IPS-15b (cell line): ENCODE measurements at regions not wholly inside any gene's neighbourhood (a gene's known extent, or its start where the extent isn't known, plus 50 kb on each side); places are given as distances from the start of the nearest gene placed in this dataset.

Experiments
- H3K27me3 ChIP-seq: one replicate; pipeline ENCODE4 v1.6.1; 2013; ENCODE audit warnings: low read length; ENCODE audit not compliant: control insufficient read depth, insufficient read depth
- H3K36me3 ChIP-seq: one replicate; pipeline ENCODE4 v1.6.1; 2013; ENCODE audit warnings: low read length; ENCODE audit not compliant: control insufficient read depth, insufficient read depth
- H3K4me1 ChIP-seq: one replicate; pipeline ENCODE4 v1.6.1; 2013; ENCODE audit warnings: mild to moderate bottlenecking, low read length; ENCODE audit not compliant: control insufficient read depth, insufficient read depth
- H3K4me3 ChIP-seq: one replicate; pipeline ENCODE4 v1.5.1; 2013; ENCODE audit warnings: low read depth, low read length
- H3K9ac ChIP-seq: one replicate; pipeline ENCODE4 v1.6.1; 2013; ENCODE audit warnings: low read depth, mild to moderate bottlenecking, low read length
- H3K9me3 ChIP-seq: one replicate; pipeline ENCODE4 v1.6.1; 2013; ENCODE audit warnings: mild to moderate bottlenecking, low read length; ENCODE audit not compliant: control insufficient read depth, insufficient read depth

DNA sequence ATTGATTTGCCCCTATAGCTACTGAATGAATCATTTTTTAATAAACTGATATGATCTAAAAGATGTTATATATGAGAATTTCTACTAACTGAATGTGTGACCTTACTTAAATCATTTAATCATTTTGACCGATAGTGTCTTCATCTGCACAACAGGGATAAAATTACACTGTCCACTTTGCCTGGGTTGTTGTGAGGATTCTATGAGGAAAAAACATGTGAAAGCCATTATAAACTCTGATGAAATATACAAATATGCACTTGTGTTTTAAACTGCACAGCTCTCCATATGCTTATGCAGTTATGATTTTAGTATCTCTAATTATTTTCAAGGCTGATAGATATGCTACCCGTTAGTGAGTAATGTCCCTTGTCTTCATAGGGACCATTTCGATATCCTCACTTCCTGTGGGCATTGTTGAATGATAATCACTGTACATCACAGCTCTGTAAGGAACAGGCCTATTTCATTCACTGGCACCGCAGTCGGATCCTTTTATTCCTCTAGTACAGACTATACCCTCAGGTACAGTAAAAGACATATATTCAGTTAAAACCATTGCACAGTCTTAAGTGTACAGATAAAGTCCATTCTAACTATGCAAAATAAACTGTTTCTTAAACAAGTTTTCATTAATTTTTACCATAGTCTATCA, 88.7 kb upstream of the RAP1B start:
- no peaks in the 10 kb centered on the region for H3K4me1 ChIP-seq
- H3K9me3 ChIP-seq, result peaks cover 3% of the 10 kb centered on the region
- H3K27me3 ChIP-seq, result no peaks in the 10 kb centered on the region
- H3K36me3 ChIP-seq, result no peaks in the 10 kb centered on the region
- H3K9ac ChIP-seq, result no peak overlapping the region
- no peak overlapping the region for H3K4me3 ChIP-seq

DNA sequence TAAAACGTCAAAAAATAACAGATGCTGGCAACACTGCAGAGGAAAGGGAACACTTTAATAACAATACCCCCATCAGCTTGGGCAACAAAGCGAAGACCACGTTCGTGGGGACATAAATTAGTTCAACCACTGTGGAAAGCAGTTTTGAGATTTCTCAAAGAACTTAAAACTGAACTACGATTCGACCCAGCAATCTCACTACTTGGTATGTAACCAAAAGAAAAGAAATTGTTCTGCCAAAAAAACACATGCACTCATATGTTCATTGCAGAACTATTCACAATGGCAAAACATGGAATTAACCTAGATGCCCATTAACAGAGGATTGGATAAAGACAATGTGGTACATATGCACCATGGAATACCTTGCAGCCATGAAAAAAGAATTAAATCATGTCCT, 81.2 kb upstream of the RAP1B start:
- H3K27me3 ChIP-seq, result no peaks in the 10 kb centered on the region
- H3K36me3 ChIP-seq, result no peaks in the 10 kb centered on the region
- H3K4me3 ChIP-seq, result no peak overlapping the region
- no peak overlapping the region for H3K9ac ChIP-seq
- H3K9me3 ChIP-seq, result peaks cover 3% of the 10 kb centered on the region
- H3K4me1 ChIP-seq, result no peaks in the 10 kb centered on the region

DNA sequence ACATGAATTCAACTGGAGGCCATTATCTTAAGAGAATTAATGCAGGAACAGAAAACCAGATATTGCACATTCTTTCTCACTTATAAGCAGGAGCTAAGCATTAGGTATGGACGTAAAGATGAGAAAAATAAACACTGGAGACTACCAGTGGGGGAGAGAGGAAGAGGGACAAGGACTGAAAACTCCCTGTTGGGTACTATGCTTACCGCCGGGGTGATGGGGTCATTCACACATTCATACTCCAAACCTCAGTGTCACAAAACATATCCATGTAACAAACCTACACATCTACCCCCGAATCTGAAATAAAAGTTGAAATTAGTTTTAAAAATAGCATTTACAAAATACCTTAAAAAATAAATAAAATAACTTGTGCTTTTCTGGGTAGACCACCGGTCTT, 80.8 kb upstream of the RAP1B start:
- Histone ChIP-seq H3K36me3 (no peaks in the 10 kb centered on the region), H3K4me3 (no peak overlapping the region), H3K9me3 (peaks cover 3% of the 10 kb centered on the region), H3K27me3 (no peaks in the 10 kb centered on the region), H3K9ac (no peak overlapping the region), H3K4me1 (no peaks in the 10 kb centered on the region)

DNA sequence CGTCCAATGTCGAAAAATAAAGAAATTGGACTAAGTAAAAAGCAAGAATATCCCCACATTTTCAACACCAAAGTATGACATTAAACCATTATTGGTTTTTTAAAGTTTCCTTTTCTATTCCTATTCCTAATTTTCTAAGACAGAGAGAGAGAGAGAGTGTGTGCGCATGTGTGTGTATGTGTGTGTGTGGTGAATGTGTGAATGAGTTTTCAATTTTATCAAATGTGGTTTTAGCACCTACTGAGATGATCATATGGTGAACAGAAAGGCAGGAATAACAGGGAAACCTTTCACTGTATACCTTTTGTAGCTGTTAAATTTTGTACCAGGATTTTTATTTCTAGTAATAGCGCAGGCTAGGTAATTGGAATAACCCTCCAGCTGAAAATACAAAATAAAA, 80.4 kb upstream of the RAP1B start:
- H3K27me3 ChIP-seq, result no peaks in the 10 kb centered on the region
- H3K9me3 ChIP-seq, result peaks cover 3% of the 10 kb centered on the region
- no peaks in the 10 kb centered on the region for H3K36me3 ChIP-seq
- no peak overlapping the region for H3K4me3 ChIP-seq
- H3K9ac ChIP-seq, result no peak overlapping the region
- no peaks in the 10 kb centered on the region for H3K4me1 ChIP-seq

DNA sequence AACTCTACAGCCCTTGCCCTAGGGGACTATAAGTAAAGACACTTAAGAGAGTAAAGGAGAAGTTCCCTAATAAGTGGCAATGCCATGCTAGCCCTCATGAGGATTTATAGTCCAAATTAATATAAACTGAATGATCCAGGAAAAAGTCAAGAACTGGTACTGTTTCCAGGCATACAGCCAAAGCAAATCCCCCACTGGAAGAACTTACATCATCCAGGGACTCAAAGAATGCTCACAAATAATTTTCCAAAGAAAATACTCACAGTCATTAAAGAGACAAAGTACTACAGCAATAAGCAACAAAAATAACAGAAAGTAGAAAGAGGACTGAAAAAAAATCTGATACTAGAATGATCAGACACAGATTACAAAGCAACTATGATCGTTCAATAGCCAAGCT, 79.7 kb upstream of the RAP1B start:
- Histone ChIP-seq H3K36me3 (no peaks in the 10 kb centered on the region), H3K27me3 (no peaks in the 10 kb centered on the region), H3K9ac (no peak overlapping the region), H3K4me3 (no peak overlapping the region), H3K4me1 (no peaks in the 10 kb centered on the region), H3K9me3 (no peaks in the 10 kb centered on the region)

DNA sequence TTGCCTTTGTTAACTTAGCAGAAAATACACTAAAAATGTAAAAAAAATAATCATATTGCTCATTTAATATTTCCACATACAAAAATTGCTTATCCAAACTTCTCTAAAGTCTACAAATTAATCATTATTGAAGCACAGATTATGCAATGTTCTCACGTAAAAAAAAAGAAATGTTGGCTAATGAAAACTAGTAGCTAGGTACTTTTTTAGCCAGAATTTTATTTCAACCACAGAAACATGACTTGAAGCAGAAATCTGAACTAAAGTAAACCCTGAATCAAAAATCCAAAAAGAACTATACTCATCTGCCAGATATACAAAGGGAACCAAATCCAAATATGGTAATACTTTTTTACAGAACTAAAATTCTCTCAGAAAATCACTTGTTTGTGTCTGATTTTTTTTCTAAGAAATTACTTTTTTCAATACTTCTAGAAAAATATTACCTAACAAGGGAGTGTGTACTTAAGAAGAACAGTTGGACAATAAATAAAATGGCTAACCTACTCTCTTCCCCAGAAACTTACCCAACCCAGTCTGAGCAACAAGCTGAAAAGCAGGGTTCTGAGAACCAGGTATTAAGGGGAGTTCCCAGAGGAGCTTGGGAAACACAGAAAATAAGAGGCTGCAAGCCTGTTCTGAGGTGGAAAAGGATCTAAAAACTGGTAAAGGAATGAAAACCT, 78.4 kb upstream of the RAP1B start:
- H3K27me3 ChIP-seq, result no peaks in the 10 kb centered on the region

DNA sequence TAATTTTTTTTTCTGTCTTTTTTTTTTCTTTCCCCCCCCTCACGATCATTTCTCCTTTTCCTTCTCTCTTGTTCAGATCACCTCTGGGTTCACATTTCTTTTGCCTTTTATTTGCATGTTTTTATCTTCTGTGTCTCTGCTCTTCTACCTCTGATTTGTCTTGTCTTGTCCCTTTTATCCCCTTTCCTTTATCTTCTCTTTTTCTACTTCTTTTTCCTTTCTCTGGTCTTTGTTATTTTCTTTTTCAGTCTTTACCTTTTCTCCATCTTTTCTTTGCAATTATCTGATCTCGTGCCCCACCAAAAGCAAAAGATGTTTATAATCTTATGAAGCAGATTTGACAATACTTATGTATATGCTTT, 77.8 kb upstream of the RAP1B start:
- H3K4me1 ChIP-seq, result peaks cover 7% of the 10 kb centered on the region
- no peak overlapping the region for H3K4me3 ChIP-seq
- no peaks in the 10 kb centered on the region for H3K27me3 ChIP-seq
- H3K9me3 ChIP-seq, result no peaks in the 10 kb centered on the region
- no peak overlapping the region for H3K9ac ChIP-seq
- H3K36me3 ChIP-seq, result no peaks in the 10 kb centered on the region

More for the DNA sequence above, 78.4 kb upstream of the RAP1B start:
- Histone ChIP-seq H3K4me3 (no peak overlapping the region), H3K4me1 (peaks cover 4% of the 10 kb centered on the region), H3K9ac (no peak overlapping the region), H3K9me3 (no peaks in the 10 kb centered on the region), H3K36me3 (no peaks in the 10 kb centered on the region)

DNA sequence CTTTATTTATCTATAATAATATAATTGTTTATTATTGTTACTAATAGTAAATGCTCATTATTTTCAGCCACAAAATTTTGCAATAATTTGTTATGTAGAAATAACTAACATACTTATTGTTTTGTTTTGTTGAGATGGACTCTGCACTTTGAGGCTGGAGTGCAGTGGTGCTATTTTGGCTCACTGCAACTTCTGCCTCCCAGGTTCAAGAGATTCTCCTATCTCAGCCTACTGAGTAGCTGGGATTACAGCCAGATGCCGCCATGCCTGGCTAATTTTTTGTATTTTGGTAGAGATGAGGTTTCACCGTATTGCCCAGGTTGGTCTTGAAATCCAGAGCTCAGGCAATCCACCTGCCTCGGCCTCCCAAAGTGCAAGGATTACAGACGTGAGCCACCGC, 76.6 kb upstream of the RAP1B start:
- Histone ChIP-seq H3K27me3 (no peaks in the 10 kb centered on the region), H3K9me3 (no peaks in the 10 kb centered on the region), H3K9ac (no peak overlapping the region), H3K36me3 (no peaks in the 10 kb centered on the region), H3K4me1 (peaks cover 9% of the 10 kb centered on the region), H3K4me3 (no peak overlapping the region)

DNA sequence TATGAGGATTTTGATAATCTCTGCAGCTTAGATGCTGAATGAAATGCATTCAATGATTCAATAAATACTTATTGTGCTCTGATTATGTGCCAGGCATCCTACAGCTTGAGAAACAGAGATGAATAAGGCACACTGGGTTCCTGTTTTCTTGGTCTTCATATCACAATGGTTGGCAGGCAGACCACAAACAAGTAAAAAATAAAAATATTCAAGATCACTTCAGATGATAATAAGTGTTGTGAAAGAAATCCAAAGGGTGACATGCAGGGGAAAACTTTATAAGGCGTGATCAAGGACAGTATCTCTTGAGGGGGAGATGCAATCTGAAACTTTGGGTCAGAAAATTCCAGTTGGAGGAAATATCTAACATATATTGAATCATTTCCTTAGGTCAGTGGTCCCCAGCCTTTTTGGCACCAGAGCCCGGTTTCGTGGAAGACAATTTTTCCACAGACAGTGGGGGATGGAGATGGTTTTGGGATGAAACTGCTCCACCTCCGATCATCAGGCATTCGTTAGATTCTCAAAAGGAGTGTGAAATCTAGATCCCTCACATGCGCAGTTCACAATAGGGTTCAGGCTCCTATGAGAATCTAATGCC, 73.7 kb upstream of the RAP1B start:
- Histone ChIP-seq H3K9me3 (peaks cover 6% of the 10 kb centered on the region), H3K9ac (no peak overlapping the region)

DNA sequence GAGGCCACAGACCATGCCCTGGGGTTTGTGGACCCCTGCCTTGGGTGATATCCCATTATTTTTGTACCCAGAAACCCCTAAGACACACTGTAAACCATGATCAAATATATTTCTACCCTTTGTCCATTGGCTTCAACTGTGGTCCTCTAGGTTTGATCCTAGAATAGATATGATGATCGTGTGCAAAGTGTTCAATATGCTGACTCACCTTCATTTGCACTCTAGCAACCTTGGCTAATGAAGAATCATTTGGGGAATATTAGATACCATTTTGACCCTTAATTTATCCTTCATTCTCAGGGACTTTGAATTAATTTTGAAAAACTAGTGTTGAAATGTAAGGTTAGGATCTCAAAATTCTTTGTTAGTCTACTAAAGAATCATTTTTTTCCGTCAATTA, 73.1 kb upstream of the RAP1B start:
- Histone ChIP-seq H3K9me3 (peaks cover 6% of the 10 kb centered on the region), H3K27me3 (no peaks in the 10 kb centered on the region), H3K36me3 (no peaks in the 10 kb centered on the region), H3K4me1 (peaks cover 9% of the 10 kb centered on the region), H3K9ac (no peak overlapping the region), H3K4me3 (no peak overlapping the region)

More for the DNA sequence above, 73.7 kb upstream of the RAP1B start:
- Histone ChIP-seq H3K36me3 (no peaks in the 10 kb centered on the region), H3K4me3 (no peak overlapping the region), H3K4me1 (peaks cover 9% of the 10 kb centered on the region), H3K27me3 (no peaks in the 10 kb centered on the region)

DNA sequence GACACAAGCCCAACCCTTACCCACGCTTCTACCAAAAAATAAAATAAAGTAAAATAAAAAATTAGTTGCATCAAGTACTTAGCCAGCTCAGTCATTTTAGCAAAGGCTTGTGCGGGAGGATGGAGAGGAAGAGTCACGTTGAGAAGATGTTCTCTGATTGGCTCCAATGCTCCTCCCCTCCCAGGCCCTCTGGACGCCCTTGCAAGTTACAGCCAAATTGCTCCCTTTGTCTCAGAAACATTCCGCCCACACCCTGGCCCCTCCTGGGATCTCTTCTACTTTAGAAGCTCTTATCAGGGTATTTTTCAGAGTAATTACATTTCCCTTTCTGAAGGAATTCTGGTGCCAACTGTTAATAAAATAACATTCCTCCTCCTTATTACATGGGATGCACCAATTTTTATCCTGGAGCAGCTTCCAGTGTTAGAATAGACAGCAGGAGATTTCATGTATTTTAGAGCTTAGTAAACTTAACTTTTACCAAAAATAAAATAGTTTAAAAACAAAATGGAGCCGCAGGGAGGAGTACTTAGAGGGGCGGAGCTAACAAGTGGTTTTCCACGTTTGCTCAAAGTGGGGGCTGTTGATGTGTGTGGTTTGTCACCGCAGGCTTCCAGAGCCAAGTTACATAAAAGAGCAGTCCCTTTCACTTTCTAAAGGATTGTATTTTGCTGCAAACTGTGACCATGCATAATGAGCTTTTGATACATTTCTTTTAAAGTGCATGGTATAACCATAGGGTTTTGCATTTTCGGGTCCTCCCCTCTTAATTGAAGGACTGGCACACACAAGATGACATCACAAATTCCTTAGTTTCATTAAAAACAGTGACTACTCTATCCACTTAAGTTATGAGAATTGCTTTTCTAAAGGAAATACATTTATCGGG, 71.7 kb upstream of the RAP1B start:
- peaks cover 6% of the 10 kb centered on the region for H3K9me3 ChIP-seq
- peaks cover 9% of the 10 kb centered on the region for H3K4me1 ChIP-seq
- H3K27me3 ChIP-seq, result no peaks in the 10 kb centered on the region
- H3K4me3 ChIP-seq, result peak overlapping the region; percentile 4
- peak overlapping the region; percentile 19 for H3K9ac ChIP-seq
- H3K36me3 ChIP-seq, result no peaks in the 10 kb centered on the region
